Ovary (tissue), 7 donors: ENCODE measurements at regions not wholly inside any gene's neighbourhood (a gene's known extent, or its start where the extent isn't known, plus 50 kb on each side); places are given as distances from the start of the nearest gene placed in this dataset.

ENCODE experiments used
- DNase-seq, 5 donors: peaks; one replicate each; pipeline ENCODE4 v3.0.0-alpha.2; 2019 to 2020
- H3K27ac ChIP-seq, 2 donors: fragments of 200-600 bp; one replicate each; pipeline versions ENCODE4 v1.5.1 to v1.8.0; 2019 to 2022
- H3K27me3 ChIP-seq: fragments of 200-600 bp; one replicate; pipeline ENCODE4 v1.8.0; 2022
- H3K36me3 ChIP-seq: fragments of 200-600 bp; sonication (generic); one replicate; pipeline ENCODE4 v1.5.1; 2019
- H3K4me1 ChIP-seq: one replicate; pipeline ENCODE4 v1.8.1; 2013; ENCODE audit warnings: mild to moderate bottlenecking, moderate library complexity; ENCODE audit not compliant: insufficient read depth
- H3K4me3 ChIP-seq: fragments of 200-600 bp; sonication (generic); one replicate; pipeline ENCODE4 v1.5.1; 2017
- H3K9me3 ChIP-seq, 2 donors: fragments of 200-600 bp in 1 of 2; sonication (generic) in 1 of 2; one replicate each; pipeline versions ENCODE4 v1.5.1 to v1.8.1; 2013 to 2019; ENCODE audit warnings: mild to moderate bottlenecking in 1 of 2, moderate library complexity in 1 of 2
- EP300 ChIP-seq: sonication (generic); formaldehyde crosslinking; IDR thresholded peaks from one replicate; pipeline ENCODE4 v1.6.1; 2017; ENCODE audit warnings: antibody characterized with exemption
- POLR2A ChIP-seq: fragments of 450-650 bp; IDR thresholded peaks from one replicate; pipeline ENCODE4 v1.6.1; 2017; ENCODE audit warnings: antibody characterized with exemption, mild to moderate bottlenecking, moderate library complexity
- WGBS, 3 donors: extraction: QIAGEN DNeasy Blood & Tissue Kit in 1 of 3; methylation state at CpG; one replicate each; pipeline versions ENCODE4 v1.1.5 to v1.1.7; 2013 to 2017; 5-methylcytosine and 5-hydroxymethylcytosine counted together
- intact Hi-C, 4 donors: fragments of 100-400 bp; cut with DNase I; formaldehyde crosslinking; loops; one replicate each; pipeline versions ENCODE4 v1.11.0 to v1.15.1; 2022 to 2023
- TF ChIP-seq, protein P1 (sequence below), 3 donors: fragments of 450-650 bp in 2 of 3; fragments of 200-600 bp in 1 of 3; IDR thresholded peaks; one replicate each; pipeline versions ENCODE4 v1.5.1 to v1.8.0; 2016 to 2022; ENCODE audit warnings: antibody characterized with exemption in 3 of 3, mild to moderate bottlenecking in 1 of 3
- donor health status: DM: no; HTN: no; CAD: no; lungs with moderate emphysema.
- donor health status: DM: no; HTN: no; CAD: no.
- donor health status: Bipolar disorder and iron deficiency.
- donor health status: DM: no; HTN: no; CAD: no.
- donor health status: DM: yes; HTN: yes; CAD: no.

GRCh38 chr18:78130232-78131195 is 849.1 kb upstream of the SALL3 start:
- H3K9me3 ChIP-seq: no peaks in the 10 kb centered on the region
- no peak overlapping the region for H3K27ac ChIP-seq
- DNase-seq: no peak
- no peak overlapping the region for H3K4me3 ChIP-seq
- no peaks in the 10 kb centered on the region for H3K36me3 ChIP-seq
- no peaks in the 10 kb centered on the region for H3K4me1 ChIP-seq
- intact Hi-C loops: no loop called here
- TF ChIP-seq, protein P1, sequence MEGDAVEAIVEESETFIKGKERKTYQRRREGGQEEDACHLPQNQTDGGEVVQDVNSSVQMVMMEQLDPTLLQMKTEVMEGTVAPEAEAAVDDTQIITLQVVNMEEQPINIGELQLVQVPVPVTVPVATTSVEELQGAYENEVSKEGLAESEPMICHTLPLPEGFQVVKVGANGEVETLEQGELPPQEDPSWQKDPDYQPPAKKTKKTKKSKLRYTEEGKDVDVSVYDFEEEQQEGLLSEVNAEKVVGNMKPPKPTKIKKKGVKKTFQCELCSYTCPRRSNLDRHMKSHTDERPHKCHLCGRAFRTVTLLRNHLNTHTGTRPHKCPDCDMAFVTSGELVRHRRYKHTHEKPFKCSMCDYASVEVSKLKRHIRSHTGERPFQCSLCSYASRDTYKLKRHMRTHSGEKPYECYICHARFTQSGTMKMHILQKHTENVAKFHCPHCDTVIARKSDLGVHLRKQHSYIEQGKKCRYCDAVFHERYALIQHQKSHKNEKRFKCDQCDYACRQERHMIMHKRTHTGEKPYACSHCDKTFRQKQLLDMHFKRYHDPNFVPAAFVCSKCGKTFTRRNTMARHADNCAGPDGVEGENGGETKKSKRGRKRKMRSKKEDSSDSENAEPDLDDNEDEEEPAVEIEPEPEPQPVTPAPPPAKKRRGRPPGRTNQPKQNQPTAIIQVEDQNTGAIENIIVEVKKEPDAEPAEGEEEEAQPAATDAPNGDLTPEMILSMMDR (IDR thresholded peaks at IDR 0.05): no peak
- TF ChIP-seq POLR2A (no peak), EP300 (no peak)
- WGBS, 3 donors: 27 to 44% (median 32%) methylated on average over 12 of the region's 12 CpGs
- H3K27me3 ChIP-seq: no peaks in the 10 kb centered on the region

DNA sequence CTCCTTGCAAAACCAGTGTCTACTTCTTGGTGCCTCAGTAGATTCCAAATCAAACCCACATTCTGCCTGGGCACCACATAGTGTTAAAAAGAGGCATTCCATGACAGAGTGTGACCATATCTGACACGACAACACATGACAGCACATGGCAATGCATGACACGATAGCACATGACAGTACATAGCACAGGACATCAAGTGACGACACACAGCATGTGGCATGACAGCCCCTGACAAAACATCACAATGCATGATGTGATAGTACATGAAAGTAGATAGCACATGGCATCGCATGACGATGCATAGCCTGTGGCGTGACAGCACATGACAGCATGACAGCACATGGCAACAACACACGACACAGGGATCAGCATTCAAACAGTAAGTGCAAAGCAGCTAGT is 845.9 kb upstream of the SALL3 start:
- H3K4me1 ChIP-seq: no peaks in the 10 kb centered on the region
- H3K4me3 ChIP-seq: no peak overlapping the region
- no peak overlapping the region for H3K27ac ChIP-seq
- TF ChIP-seq, protein P1 (IDR thresholded peaks at IDR 0.05): no peak
- intact Hi-C loops: no loop called here
- H3K9me3 ChIP-seq: no peaks in the 10 kb centered on the region
- WGBS, 3 donors: 82 to 94% (median 85%) methylated on average over 7 of the region's 7 CpGs
- H3K36me3 ChIP-seq: no peaks in the 10 kb centered on the region
- no peak for DNase-seq
- no peaks in the 10 kb centered on the region for H3K27me3 ChIP-seq

GRCh38 chr18:78136986-78137385 is 842.6 kb upstream of the SALL3 start:
- no peak overlapping the region for H3K4me3 ChIP-seq
- no peaks in the 10 kb centered on the region for H3K36me3 ChIP-seq
- H3K27ac ChIP-seq: no peak overlapping the region
- no peak for DNase-seq
- WGBS, 3 donors: 74 to 84% (median 79%) methylated on average over 6 of the region's 6 CpGs
- intact Hi-C loops: no loop called here
- no peak for TF ChIP-seq EP300
- no peak for TF ChIP-seq POLR2A
- TF ChIP-seq, protein P1 (IDR thresholded peaks at IDR 0.05): no peak
- H3K27me3 ChIP-seq: no peaks in the 10 kb centered on the region
- no peaks in the 10 kb centered on the region for H3K4me1 ChIP-seq
- H3K9me3 ChIP-seq: no peaks in the 10 kb centered on the region

DNA sequence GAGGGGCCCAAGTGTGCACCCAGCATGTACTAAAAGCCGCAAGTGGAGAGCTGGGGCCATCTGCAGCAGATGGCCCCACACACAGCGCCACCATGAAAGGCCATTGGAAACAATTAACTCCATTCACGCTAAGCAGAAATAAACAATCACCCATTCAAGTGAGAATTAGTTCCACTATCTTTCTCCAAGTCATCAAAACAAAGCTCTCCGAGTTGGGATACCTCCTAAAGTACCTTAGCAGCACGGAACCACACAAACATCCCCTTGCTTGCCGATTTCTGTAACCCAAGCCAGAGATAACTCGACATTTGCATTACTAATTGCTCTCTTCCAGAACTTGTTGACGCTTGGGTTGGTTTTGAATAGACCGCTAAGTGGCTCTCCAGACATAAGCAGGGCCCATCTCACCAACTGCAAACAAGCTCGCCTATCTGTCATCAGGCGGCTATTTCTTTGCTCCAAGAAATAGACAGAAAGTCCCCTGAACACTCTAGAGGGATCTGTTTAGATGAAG is 840.6 kb upstream of the SALL3 start:
- TF ChIP-seq POLR2A (no peak), EP300 (no peak)
- TF ChIP-seq, protein P1 (IDR thresholded peaks at IDR 0.05): no peak
- Histone ChIP-seq H3K4me3 (no peak overlapping the region), H3K9me3 (no peaks in the 10 kb centered on the region), H3K36me3 (no peaks in the 10 kb centered on the region), H3K27ac (no peak overlapping the region), H3K4me1 (no peaks in the 10 kb centered on the region), H3K27me3 (no peaks in the 10 kb centered on the region)
- intact Hi-C loops: no loop called here
- no peak for DNase-seq
- WGBS, 3 donors: 60 to 75% (median 62%) methylated on average over 11 of the region's 11 CpGs
